ENCODE measurements at regions not wholly inside any gene's neighbourhood (a gene's known extent, or its start where the extent isn't known, plus 50 kb on each side); places are given as distances from the start of the nearest gene placed in this dataset.
"Not testable (repeated sequence)": the region's sequence is repeated elsewhere in the genome, so short reads cannot be mapped to it uniquely, and the experiment has no call there.

DNA sequence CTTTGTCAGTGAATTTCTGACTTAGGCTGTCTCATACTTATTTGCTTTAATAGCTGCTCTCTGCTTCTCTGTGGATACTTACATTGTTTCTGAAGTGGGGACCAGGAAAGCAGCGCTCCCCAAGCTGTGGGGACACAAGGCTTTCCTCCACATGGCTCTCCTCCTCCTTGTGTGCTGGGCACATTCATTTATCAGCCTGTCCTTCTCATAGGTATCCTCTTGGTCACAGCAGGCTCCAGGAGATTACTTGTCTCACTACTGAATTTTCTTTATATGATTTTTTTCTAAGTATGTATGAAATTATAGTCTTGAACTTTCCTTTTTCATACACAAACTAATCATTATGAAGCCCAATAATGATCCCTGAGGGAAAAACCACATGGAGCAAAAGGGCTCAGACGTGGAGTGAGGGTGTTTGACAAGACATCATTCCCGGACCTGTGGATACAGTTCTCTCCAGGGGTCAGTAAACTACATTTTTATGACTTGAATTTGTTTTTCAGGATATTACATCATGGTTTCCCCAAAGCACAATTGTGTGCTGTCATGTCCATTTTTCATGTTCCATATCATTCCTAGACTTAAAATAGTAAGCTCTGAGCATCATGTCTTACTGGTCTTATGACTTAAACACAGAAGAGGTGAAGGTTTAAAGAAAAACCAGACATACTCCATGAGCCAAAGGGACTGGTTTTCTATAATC is 234.5 kb downstream of the PCSK1 start:
- no peak for DNase-seq

DNA sequence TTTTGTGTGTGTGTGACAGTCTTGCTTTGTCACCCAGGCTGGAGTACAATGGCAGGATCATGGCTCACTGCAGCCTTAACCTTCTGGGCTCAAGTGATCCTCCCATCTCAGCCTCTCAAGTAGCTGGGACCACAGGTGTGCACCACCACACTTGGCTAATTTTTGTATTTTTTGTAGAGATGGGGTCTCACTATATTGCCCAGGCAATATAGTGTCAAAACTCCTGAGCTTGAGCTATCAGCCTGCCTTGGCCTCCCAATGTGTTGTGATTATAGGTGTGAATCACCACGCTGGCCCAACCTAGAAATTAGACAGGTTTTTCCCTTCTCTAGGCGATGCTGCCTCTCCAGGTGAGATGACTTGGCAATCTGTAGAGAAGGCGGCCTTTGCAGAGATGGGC is 235.3 kb downstream of the PCSK1 start:
- DNase-seq: not testable (repeated sequence)

DNA sequence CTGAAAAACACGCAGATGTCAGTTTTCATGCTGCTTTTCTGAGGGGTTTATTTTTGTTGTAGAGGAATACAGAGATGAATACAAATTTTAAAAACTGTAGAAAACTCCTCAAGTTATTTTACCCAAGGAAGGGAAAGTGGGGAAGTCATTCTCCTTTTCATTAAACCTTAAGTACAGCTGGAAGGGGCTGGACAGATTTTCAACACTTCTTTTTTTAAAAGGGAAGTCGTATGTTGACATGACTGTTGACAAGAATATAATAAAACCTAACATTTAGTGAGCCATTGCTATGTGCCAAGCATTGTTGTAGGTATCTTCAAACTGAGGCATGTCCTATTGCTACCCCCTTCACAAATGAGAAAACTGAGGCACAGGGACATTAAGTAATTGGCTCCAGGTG is 235.7 kb upstream of the ELL2 start:
- no peak for DNase-seq

DNA sequence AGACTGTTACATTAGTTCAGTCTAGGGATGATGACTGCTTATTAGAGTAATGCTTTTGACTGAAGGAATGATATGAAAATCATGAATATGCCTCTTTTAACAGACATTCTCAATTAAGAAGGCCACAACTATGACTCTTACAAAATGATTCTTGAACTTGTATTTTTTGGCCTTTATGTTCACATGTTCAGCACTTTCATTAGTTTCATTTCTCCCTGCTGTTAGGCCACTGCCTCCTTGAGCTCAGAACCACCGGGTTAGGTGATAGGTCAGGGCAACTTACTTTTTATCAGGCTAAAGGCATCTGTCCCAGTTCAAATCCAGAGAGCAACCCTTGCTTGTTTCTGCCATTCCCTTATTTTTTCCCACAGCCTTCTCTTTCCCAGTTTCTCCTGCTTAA is 235.2 kb upstream of the ELL2 start:
- DNase-seq: no peak

- DNase-seq: no peak
Measured at GRCh38 chr5:96196407-96196806, 234.8 kb upstream of the ELL2 start.

- DNase-seq: no peak
Measured at GRCh38 chr5:96195123-96195522, 233.5 kb upstream of the ELL2 start.

- no peak for DNase-seq
Measured at GRCh38 chr5:96194593-96194992, 232.9 kb upstream of the ELL2 start.

- DNase-seq: no peak
Measured at GRCh38 chr5:96193946-96194345, 232.3 kb upstream of the ELL2 start.

GRCh38 chr5:96189987-96190386 is 228.3 kb upstream of the ELL2 start:
- DNase-seq: no peak

DNA sequence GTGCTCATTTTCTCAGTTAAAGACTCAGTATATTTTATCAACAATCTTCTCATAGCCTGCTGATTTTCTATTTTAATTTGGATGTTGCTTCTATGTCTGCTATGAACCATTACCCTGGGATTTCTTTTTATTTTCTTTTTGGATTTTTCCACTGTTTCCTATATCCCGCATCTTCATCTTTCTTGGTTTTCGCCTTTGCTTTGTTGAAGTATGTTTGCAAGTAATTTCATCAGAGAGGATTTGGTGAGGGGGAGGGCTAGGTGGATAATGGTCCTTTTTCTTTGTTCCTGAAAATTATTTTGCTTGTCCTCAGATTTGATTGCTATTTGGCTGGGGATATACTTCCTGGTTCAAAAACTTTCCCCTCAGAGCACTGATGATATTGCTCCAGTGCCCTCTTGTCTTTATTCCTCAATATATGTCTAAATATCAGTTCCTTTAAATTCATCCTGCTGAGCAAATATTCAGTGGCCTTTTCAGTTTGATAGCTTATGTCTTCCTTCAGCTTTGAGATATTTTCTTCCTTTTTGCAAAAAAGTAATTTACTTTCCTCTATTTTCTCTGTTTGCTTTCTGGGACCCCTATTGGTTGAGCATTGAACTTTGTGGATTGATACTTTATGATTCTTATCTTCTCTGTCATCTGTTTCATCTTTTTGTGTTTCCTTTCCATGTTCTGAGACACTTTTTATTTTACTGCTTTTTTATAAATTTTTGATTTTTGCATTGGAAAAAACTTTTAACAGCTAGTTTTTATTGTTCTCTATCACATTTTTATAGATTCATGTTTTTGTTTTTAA is 227.6 kb upstream of the ELL2 start:
- no peak for DNase-seq

DNA sequence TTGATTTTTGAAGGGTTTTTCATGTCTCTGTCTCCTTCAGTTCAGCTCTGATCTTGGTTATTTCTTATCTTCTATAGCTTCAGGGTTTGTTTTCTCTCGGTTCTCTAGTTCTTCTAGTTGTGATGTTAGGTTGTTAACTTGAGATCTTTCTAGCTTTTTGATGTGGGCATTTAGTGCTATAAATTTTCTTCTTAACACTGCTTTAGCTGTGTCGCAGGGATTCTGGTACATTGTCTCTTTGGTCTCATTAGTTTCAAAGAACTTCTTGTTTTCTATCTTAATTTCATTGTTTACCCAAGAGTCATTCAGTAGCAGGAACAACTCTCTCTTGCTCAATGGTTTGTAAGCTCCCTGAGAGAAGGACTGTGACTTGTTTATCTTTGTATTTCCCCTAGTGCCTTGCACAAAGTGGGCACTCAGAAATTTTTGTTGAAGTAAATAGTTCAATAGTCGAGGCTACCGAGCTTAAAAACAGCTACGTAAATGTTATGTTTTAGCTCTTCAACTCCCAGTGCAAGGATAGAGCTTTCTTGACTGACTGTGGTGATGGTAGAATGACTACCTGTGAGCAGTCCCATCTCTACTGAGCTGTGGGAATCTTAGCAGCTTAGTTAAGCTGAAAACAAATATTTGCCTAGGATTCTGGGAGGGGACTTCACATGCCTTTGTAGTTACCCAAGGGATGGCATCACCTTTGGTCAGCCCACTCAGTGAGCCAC is 225.8 kb upstream of the ELL2 start:
- DNase-seq: no peak

DNA sequence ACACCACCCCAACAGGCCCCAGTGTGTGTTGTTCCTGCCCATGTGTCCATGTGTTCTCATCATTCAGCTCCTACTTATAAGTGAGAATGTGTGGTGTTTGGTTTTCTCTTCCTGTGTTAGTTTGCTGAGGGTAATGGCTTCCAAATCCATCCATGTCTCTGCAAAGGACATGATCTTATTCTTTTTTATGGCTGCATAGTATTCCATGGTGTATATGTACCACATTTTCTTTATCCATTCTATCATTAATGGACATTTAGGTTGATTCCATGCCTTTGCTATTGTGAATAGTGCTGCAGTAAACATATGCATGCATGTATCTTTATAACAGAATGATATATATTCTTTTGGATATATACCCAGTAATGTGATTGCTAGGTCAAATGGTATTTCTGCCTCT is 222.9 kb upstream of the ELL2 start:
- not testable (repeated sequence) for DNase-seq

DNA sequence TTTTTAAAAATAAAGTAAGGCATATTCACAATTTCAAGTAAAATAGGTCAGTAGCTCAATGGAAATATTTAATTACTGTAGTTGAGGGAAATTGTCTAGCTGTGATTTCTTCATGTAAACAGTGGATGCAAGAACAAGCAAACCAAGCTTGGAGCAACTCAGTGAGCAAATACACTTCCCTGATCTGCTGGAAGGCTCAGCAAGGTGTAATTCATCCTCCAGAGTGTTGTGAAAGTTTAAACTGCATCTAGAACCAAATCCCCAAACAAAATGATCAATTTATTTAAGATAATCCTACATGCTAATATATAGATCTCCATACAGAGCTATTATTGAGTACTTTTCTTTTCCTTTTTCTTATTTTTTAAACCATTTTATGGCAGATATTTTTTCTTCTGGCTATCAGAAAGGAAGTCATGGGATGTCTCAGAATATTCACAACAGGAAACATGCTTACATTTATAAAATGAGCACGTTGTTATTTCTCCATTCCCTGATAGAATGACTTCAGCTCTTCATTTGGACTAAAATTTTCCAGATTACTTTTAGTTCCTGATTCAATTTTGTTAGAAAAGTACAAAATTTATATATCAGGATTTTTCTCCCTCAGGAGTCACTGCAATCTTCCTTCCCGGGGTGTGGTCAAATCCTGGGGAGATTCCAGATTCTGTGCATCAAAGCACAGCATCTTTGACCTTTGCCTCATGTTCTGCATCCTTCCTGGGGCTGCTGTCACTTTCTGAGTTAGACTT is 219.2 kb upstream of the ELL2 start:
- no peak for DNase-seq

- DNase-seq: no peak
Measured at GRCh38 chr5:96177303-96177869, 215.7 kb upstream of the ELL2 start.

GRCh38 chr5:96176022-96176421 is 214.4 kb upstream of the ELL2 start:
- DNase-seq: no peak

GRCh38 chr5:96175090-96175489 is 213.4 kb upstream of the ELL2 start:
- no peak for DNase-seq

DNA sequence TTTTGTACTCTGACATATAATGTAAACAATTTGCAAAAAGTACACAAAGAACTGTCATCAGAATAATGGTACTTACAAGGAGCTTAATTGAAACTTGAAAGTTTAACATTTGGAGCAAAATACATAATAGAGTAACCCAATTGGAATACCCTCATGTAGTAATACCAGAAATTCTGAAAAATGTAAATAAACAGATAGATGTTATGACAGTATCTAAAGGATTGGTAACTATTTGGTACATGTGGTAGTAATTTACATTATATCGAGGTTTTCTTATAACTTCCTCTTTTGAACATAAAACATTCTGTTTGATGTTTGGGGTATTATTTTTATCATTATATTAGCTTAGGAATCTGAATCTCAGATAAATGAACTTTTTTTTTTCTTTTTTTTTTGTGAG is 211.7 kb upstream of the ELL2 start:
- DNase-seq: no peak

GRCh38 chr5:96172436-96172835 is 210.8 kb upstream of the ELL2 start:
- no peak for DNase-seq

- not testable (repeated sequence) for DNase-seq
Measured at GRCh38 chr5:96171973-96172372, 210.3 kb upstream of the ELL2 start.

DNA sequence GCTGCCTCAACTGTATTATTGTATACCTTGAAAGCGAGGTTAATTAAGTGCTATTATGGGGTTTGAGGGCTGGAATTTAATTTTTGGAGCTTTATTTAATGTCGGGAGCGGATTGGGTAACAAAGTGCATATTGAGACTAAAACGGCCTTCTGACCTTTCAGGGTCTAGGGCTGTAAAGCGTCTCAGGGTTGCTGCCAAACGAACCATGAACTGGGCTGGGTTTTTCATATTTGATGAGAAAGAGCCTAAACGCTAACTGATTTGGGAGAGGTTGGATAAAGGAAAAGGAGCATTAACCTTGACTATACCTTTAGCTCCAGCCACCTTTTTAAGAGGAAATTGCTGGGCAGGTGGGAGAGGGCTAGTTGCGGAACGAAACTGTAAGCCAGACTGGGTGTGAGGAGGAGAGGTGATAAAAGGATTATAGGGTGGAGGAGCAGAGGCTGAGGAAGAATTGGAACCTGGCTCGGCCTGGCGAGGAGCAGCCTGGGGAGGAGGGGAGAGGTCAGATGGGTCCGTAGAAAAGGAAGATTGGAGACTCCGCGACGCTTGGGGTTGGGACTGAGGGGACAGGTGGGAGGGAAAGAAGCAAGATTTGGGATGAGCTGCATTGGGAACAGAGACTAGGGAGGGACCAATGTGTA is 209.0 kb upstream of the ELL2 start:
- DNase-seq: not testable (repeated sequence)

GRCh38 chr5:96168833-96169232 is 207.2 kb upstream of the ELL2 start:
- not testable (repeated sequence) for DNase-seq

GRCh38 chr5:96159043-96159442 is 197.4 kb upstream of the ELL2 start:
- no peak for DNase-seq
